Activated T-cell treated with anti-CD3 and anti-CD28 coated beads, Interleukin-2, amount 50 U/mL, for 4 hours (primary cell): ENCODE measurements at regions not wholly inside any gene's neighbourhood (a gene's known extent, or its start where the extent isn't known, plus 50 kb on each side); places are given as distances from the start of the nearest gene placed in this dataset.
A peak's percentile ranks its signal among the peaks of the same experiment; 100 is the strongest.
"Not testable (repeated sequence)": the region's sequence is repeated elsewhere in the genome, so short reads cannot be mapped to it uniquely, and the experiment has no call there.

Experiments
- ATAC-seq, 2 donors: fragments of 200-7000 bp; cut with Tn5 transposase; one replicate each; pipeline ENCODE4 v1.10.0; 2021
- DNase-seq: peaks from one replicate; pipeline ENCODE4 v3.0.0-alpha.2; 2020
- H3K27me3 Mint-ChIP-seq: one replicate; pipeline ENCODE4 v1.8.0; 2021; ENCODE audit warnings: low read depth, mixed read lengths
- H3K36me3 Mint-ChIP-seq: one replicate; pipeline ENCODE4 v1.8.0; 2022; ENCODE audit warnings: mixed read lengths; ENCODE audit not compliant: insufficient read depth
- H3K4me1 Mint-ChIP-seq: one replicate; pipeline ENCODE4 v1.8.0; 2021; ENCODE audit warnings: low read depth, mixed read lengths
- H3K4me3 Mint-ChIP-seq: one replicate; pipeline ENCODE4 v1.8.0; 2021; ENCODE audit warnings: mild to moderate bottlenecking, moderate library complexity, mixed read lengths
- H3K9me3 Mint-ChIP-seq: one replicate; pipeline ENCODE4 v1.8.0; 2021; ENCODE audit warnings: mixed read lengths

DNA sequence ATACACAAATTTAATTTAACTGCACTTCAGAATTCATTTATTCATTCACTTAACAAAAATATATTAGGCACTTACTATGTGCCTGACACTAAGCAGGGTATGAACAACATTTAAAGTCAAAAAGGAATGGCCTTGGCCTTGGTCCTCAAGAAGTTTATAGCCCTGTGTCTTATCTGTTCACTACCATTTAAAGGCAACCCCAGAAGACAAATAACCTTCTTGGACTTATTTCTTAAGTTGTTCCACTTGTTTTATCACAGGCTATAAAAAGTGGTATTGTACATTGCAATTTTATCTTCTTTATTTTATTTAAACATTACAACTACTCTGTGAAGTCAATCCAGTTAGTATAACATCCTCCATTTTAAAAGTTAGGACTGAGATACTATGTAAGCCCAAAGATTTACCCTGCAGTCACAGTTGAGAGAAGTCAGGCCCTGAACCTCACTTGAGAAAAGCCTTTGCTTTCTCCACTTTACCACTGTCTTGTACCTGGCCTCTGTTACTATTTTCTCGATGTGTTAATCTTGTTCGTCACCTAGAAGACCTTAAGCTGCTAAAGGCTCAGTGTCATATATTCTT lies 305.6 kb upstream of the DIPK2B start:
- Mint-ChIP-seq H3K4me1 (peaks cover 6% of the 10 kb centered on the region), H3K4me3 (no peak overlapping the region), H3K36me3 (no peaks in the 10 kb centered on the region), H3K27me3 (peaks cover 2% of the 10 kb centered on the region), H3K9me3 (no peaks in the 10 kb centered on the region)
- ATAC-seq: no peak
- DNase-seq: no peak

DNA sequence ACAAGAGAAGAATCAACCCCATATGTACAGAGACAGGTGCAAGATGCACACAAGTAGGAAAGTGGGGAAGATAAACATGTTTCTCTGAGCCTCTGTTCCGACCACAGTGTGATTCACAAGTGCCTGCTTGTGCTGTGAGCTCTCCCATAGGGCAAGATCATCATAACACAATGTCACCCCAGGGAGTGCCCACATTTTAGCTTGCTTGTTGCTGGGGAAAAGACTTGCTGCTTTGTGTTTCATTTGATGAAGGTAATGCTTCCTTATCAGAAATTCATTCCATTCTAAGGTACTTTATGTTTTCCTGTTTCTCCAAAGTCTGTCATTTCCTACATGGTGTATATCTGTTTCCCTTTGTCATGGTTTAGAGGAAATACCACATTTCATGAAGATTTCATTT lies 304.5 kb upstream of the DIPK2B start:
- peaks cover 2% of the 10 kb centered on the region for H3K27me3 Mint-ChIP-seq
- H3K36me3 Mint-ChIP-seq: no peaks in the 10 kb centered on the region
- peak; percentile 37 to 65 for ATAC-seq
- no peak for DNase-seq
- peaks cover 6% of the 10 kb centered on the region for H3K4me1 Mint-ChIP-seq
- H3K9me3 Mint-ChIP-seq: no peaks in the 10 kb centered on the region
- H3K4me3 Mint-ChIP-seq: no peak overlapping the region

DNA sequence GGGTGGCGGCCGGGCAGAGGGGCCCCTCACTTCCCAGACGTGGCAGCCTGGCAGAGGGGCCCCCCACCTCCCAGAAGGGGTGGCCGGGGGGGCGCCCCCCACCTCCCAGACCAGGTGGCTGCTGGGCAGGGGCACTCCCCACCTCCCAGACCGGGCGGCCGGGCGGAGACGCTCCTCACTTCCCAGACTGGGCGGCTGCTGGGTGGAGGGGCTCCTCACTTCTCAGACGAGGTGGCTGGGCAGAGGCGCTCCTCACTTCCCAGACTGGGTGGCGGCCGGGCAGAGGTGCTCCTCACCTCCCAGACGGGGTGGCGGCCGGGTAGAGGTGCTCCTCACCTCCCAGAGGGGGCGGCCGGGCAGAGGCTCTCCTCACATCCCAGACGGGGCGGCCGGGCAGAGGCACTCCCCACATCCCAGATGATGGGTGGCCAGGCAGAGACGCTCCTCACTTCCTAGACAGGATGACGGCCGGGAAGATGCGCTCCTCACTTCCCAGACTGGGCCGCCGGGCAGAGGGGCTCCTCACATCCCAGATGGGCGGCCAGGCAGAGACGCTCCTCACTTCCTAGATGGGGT lies 303.2 kb upstream of the DIPK2B start:
- not testable (repeated sequence) for H3K27me3 Mint-ChIP-seq, ATAC-seq, H3K4me3 Mint-ChIP-seq, DNase-seq, H3K9me3 Mint-ChIP-seq, H3K36me3 Mint-ChIP-seq, H3K4me1 Mint-ChIP-seq

DNA sequence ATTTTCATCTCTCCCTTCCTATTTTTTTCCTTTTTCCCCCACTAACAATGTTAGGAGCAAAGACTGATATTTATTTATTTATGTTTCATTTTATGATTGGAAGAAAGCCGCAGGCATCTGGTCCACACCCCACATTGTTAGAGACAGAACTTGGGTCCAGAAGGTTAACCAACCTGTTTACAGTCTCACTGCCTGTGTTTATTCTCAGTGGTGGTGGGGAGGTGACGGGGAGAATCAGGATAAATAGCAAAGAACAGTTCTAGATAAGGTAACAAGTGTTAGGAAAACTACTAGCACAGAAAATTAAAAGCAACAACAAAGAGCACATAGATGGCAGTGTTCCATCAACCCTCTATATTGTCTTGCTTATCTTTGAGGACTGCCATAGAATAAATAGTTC lies 301.7 kb upstream of the DIPK2B start:
- DNase-seq (no peak), ATAC-seq (no peak)
- Mint-ChIP-seq H3K27me3 (peaks cover 10% of the 10 kb centered on the region), H3K36me3 (no peaks in the 10 kb centered on the region), H3K9me3 (no peaks in the 10 kb centered on the region), H3K4me3 (no peak overlapping the region), H3K4me1 (peaks cover 6% of the 10 kb centered on the region)

DNA sequence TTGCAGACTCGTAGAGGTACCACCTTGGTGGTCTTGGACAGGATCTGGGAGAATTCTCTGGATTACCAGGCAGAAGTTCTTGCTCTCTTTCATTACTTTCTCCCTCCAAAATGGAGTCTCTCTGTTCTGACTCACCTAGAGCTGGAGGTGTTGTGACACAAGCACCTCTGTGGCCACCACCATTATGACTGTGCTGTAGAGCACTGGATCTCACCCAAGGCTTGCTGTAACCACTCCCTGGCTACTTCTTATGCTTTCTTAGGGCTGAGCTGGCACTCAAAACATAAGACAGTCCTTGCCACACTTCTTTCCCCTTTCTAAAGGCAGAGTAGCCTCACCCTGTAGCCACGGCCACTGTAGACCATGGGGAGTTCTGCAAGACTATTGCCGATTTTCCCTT lies 296.6 kb upstream of the DIPK2B start:
- H3K4me3 Mint-ChIP-seq: no peak overlapping the region
- H3K4me1 Mint-ChIP-seq: no peaks in the 10 kb centered on the region
- H3K36me3 Mint-ChIP-seq: no peaks in the 10 kb centered on the region
- peaks cover 16% of the 10 kb centered on the region for H3K9me3 Mint-ChIP-seq
- peak; percentile 65 to 85 for ATAC-seq
- DNase-seq: no peak
- peaks cover 8% of the 10 kb centered on the region for H3K27me3 Mint-ChIP-seq

DNA sequence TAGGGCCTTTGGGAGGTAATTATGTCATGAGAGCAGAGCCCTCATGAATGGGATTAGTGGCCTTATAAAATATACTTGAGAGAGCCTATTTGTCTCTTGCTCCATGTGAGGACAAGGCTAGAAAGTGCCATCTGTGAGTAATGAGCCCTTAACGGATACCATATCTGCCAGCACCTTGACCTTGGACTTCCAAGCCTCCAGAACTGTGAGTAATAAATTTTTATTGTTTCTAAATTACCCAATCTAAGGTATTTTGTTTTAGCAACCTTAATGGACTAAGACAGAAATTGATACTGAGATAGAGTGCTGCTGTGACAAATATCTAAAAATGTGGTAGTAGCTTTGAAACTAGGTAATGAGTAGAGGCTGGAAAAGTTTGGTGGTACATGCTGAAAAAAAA lies 285.0 kb upstream of the DIPK2B start:
- no peak overlapping the region for H3K4me3 Mint-ChIP-seq
- no peaks in the 10 kb centered on the region for H3K4me1 Mint-ChIP-seq
- no peaks in the 10 kb centered on the region for H3K36me3 Mint-ChIP-seq
- H3K27me3 Mint-ChIP-seq: no peaks in the 10 kb centered on the region
- peak in 1 of 2 donors; percentile 14 for ATAC-seq
- peaks cover 10% of the 10 kb centered on the region for H3K9me3 Mint-ChIP-seq
- no peak for DNase-seq

DNA sequence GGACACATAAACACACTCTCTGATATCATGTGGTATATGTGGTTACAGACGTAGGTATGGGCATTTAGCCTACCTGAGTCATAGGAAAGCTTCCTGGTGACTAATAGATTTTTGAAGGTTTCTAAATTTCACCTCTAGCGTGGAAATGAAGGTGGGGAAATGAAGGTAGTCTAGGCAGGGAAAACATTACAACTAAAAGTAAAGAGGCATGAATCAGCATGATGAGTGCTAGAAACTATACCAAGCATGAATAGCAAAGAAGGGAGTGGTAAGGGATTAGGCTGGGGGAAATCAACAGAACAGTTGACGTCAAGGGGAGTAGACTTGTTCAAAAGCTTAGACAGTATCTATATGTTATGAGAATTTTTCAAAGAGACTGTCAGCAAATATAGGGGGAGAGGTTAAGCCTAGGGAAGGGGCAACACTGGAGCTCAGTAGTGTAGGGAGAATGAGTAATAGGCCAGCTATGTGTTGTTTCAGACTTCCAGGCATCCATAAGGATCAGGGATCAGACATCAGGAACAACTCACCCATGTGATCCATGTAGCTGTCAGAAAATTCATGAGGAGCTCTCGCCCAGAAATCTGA lies 279.3 kb upstream of the DIPK2B start:
- DNase-seq (no peak), ATAC-seq (peak; percentile 74 to 92)
- no peaks in the 10 kb centered on the region for H3K9me3 Mint-ChIP-seq
- H3K27me3 Mint-ChIP-seq: no peaks in the 10 kb centered on the region
- H3K4me1 Mint-ChIP-seq: peaks cover 5% of the 10 kb centered on the region
- no peak overlapping the region for H3K4me3 Mint-ChIP-seq
- no peaks in the 10 kb centered on the region for H3K36me3 Mint-ChIP-seq

DNA sequence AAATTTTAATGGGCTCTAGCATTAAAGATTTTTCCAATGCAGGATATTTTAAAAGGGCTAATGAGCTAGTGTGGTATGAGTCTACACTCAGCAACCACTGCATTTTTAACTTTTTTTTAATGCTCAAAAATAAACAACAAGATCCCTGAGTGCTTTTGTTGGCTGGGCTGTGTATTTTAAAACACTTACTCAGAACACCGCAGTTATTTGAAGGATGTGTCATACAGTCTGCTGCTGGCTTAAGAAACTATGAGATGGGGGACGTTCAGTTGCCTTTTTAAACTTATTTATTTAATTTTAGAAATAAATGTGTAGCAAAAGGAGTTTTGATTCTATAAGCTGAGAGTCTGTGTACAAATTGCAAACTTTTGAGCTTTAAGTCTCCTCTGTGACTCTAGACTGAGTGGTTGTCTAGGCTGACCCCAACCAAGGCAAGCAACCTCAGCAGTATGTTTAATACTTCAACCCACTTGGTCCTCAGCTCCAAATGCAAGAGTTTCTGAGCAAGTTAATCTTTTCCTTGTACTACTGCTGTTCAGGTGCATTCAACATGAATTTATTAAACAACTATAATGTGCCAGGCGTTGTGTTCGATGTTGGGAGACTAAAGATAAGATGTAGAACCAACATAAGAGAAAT lies 278.6 kb upstream of the DIPK2B start:
- Mint-ChIP-seq H3K27me3 (no peaks in the 10 kb centered on the region), H3K36me3 (no peaks in the 10 kb centered on the region), H3K4me1 (peaks cover 5% of the 10 kb centered on the region), H3K9me3 (no peaks in the 10 kb centered on the region), H3K4me3 (no peak overlapping the region)
- DNase-seq (no peak), ATAC-seq (no peak)

DNA sequence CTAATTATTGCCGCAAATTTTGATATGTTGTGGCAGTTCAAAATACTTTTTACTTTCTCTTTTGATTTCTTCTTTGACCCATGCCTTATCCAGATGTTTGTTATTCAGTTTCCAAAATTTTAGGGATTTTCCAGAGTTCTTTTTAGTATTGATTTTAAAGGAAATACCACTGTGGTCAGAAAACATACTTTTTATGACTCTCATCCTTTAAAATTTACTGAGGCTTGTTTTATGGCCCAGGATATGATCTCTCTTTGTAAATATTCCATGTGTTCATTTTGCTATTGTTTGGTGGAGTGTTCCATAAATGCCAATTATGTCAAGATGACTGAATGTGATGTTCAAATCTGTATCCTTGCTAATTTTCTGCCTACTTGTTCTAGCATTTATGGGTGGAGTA lies 272.3 kb upstream of the DIPK2B start:
- no peak overlapping the region for H3K4me3 Mint-ChIP-seq
- DNase-seq: no peak
- H3K27me3 Mint-ChIP-seq: peaks cover 4% of the 10 kb centered on the region
- peaks cover 8% of the 10 kb centered on the region for H3K4me1 Mint-ChIP-seq
- H3K9me3 Mint-ChIP-seq: no peaks in the 10 kb centered on the region
- no peak for ATAC-seq
- H3K36me3 Mint-ChIP-seq: no peaks in the 10 kb centered on the region

DNA sequence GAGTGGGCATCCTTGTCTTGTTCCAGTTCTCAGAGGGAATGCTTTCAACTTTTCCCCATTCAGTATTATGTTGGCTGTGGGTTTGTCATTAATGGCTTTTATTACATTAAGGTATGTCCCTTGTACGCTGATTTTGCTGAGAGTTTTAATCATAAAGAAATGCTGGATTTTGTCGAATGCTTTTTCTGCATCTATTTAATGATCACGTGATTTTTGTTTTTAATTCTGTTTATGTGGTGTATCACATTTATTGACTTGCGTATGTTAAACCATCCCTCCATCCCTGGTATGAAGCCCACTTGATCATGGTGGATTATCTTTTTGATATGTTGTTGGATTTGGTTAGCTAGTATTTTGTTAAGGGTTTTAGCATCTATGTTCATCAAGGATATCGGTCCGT lies 266.9 kb upstream of the DIPK2B start:
- DNase-seq, H3K36me3 Mint-ChIP-seq, H3K4me1 Mint-ChIP-seq, H3K27me3 Mint-ChIP-seq, H3K4me3 Mint-ChIP-seq, H3K9me3 Mint-ChIP-seq, ATAC-seq: not testable (repeated sequence)

DNA sequence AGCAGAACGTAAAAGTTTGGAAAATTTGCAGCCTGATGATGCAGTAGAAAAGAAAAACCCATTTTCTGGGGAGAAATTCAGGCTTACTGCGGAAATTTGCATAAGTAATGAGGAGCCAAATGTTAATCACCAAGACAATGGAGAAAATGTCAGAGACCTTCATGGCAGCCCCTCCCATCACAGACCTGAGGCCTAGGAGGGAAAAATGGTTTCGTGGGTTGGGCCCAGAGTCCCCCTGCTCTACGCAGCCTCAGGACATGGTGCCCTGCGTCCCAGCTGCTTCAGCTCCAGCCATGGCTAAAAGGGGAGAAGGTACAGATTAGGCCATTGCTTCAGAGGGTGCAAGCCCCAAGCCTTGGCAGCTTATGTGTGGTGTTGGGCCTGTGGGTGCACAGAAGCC lies 255.1 kb upstream of the DIPK2B start:
- ATAC-seq, H3K4me1 Mint-ChIP-seq: not testable (repeated sequence)

DNA sequence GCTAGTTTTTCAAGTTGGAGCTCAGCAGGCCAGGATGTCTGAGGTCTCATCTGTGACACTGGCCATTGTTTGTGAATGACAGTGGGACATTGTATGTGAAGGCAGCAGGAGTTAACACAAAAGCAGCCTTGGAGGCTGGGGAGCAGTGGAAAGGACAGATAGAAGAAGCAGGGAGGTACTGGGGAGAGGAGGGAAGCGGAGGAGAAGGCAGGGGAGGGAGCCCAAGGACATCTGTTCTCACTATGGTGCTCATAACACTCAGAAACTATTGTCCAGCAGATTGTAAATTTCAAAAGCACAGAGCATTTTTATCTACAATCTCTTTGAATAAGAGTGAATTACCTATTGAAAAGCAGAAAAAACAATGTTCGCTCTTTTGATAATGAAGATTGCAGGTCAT lies 253.6 kb upstream of the DIPK2B start:
- H3K27me3 Mint-ChIP-seq: no peaks in the 10 kb centered on the region
- no peaks in the 10 kb centered on the region for H3K9me3 Mint-ChIP-seq
- no peak for ATAC-seq

More for the DNA sequence above, 255.1 kb upstream of the DIPK2B start:
- H3K36me3 Mint-ChIP-seq, DNase-seq, H3K27me3 Mint-ChIP-seq, H3K9me3 Mint-ChIP-seq, H3K4me3 Mint-ChIP-seq: not testable (repeated sequence)

DNA sequence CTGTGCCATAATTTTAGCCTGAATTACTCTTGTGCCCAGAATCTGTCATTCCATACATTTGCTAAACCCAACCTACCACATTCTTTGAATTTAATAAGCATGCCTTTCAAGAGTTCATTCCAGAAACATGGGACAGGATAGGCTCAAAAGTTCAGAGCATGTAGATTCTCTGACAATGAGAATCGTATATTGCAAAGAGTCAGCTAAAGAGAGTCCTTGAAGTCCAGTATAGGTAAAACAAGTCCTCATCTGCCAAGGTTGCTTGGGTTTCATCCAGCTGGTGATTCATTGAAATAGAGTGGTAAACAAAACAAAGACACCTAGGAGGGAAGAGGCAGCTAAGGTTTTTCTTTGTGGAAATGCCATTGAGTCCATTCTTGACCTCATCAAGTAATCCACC lies 249.3 kb upstream of the DIPK2B start:
- Mint-ChIP-seq H3K27me3 (no peaks in the 10 kb centered on the region), H3K9me3 (no peaks in the 10 kb centered on the region), H3K4me3 (no peak overlapping the region), H3K4me1 (peaks cover 4% of the 10 kb centered on the region), H3K36me3 (no peaks in the 10 kb centered on the region)
- ATAC-seq: no peak
- no peak for DNase-seq

More for the DNA sequence above, 253.6 kb upstream of the DIPK2B start:
- Mint-ChIP-seq H3K4me3 (no peak overlapping the region), H3K36me3 (no peaks in the 10 kb centered on the region), H3K4me1 (no peaks in the 10 kb centered on the region)
- DNase-seq: no peak

DNA sequence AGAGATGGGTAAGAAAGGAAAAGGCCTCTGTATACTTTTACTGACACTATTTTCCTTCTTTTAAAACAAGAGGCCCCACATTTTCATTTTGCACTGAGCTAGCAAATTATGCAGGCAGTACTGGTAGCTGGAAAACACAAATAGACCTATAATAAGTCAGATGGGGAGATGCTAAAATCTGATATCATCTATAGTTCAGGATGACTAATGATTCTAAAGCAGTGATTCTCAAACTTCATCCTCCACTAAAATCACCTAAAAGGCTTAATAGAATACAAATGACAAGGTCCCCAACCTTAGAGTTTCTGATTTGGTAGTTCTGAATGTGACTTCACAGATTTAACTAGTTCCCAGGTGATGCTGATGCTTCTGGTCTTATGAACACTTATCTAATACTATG lies 247.3 kb upstream of the DIPK2B start:
- peak in 1 of 2 donors; percentile 24 for ATAC-seq
- H3K9me3 Mint-ChIP-seq: no peaks in the 10 kb centered on the region
- peaks cover 4% of the 10 kb centered on the region for H3K4me1 Mint-ChIP-seq
- no peak for DNase-seq
- H3K4me3 Mint-ChIP-seq: no peak overlapping the region
- no peaks in the 10 kb centered on the region for H3K27me3 Mint-ChIP-seq
- no peaks in the 10 kb centered on the region for H3K36me3 Mint-ChIP-seq

DNA sequence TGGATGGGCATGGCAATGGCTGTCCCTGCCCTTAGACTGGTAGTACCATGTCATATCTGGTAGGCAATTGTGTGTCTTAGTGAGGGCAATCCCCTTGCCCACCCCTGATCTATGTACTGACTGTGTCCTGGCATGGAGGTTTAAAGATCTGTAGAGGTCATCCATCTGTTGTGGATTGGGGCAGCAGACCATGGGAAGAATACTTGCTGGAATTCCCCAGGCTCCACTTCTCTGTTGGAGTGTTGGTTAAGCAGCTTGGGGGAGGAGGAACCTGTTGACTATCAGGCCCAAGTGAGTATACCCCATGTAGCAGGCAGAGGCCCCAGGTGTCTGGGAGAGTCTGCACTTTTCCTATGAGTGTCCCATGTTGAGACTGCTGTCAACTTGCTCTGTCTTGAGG lies 246.7 kb upstream of the DIPK2B start:
- Mint-ChIP-seq H3K36me3 (no peaks in the 10 kb centered on the region), H3K9me3 (no peaks in the 10 kb centered on the region), H3K27me3 (no peaks in the 10 kb centered on the region), H3K4me1 (peaks cover 4% of the 10 kb centered on the region), H3K4me3 (no peak overlapping the region)
- DNase-seq (no peak), ATAC-seq (no peak)
